Skin of body (tissue), 1 donor: ENCODE measurements at regions not wholly inside any gene's neighbourhood (a gene's known extent, or its start where the extent isn't known, plus 50 kb on each side); places are given as distances from the start of the nearest gene placed in this dataset.
A peak's percentile ranks its signal among the peaks of the same experiment; 100 is the strongest.
"Not testable (repeated sequence)": the region's sequence is repeated elsewhere in the genome, so short reads cannot be mapped to it uniquely, and the experiment has no call there.

Experiments used
- DNase-seq: peaks from one replicate; lab custom pipeline; 2025; lab: John Stamatoyannopoulos, UW

GRCh38 chr5:82758881-82759280 is 318.3 kb downstream of the TMEM167A start:
- no peak for DNase-seq

- no peak for DNase-seq
Observed at GRCh38 chr5:82754759-82755158, 322.4 kb downstream of the TMEM167A start.

- DNase-seq: no peak
Observed at GRCh38 chr5:82754036-82754746, 323.0 kb downstream of the TMEM167A start.

- DNase-seq: no peak
Observed at GRCh38 chr5:82753374-82753773, 323.8 kb downstream of the TMEM167A start.

GRCh38 chr5:82749461-82749820 is 327.8 kb downstream of the TMEM167A start:
- DNase-seq: no peak

GRCh38 chr5:82748688-82749460 is 328.3 kb downstream of the TMEM167A start:
- DNase-seq: peak; percentile 63

GRCh38 chr5:82747986-82748385 is 329.2 kb downstream of the TMEM167A start:
- DNase-seq: no peak

GRCh38 chr5:82745016-82745415 is 332.2 kb downstream of the TMEM167A start:
- DNase-seq: no peak

- no peak for DNase-seq
Observed at GRCh38 chr5:82738681-82739269, 338.4 kb downstream of the TMEM167A start.

GRCh38 chr5:82735160-82735789 is 341.9 kb downstream of the TMEM167A start:
- DNase-seq: no peak

GRCh38 chr5:82734347-82734746 is 342.8 kb downstream of the TMEM167A start:
- peak; percentile 45 for DNase-seq

- no peak for DNase-seq
Observed at GRCh38 chr5:82730913-82731312, 346.3 kb downstream of the TMEM167A start.

- DNase-seq: no peak
Observed at GRCh38 chr5:82728926-82729702, 348.1 kb downstream of the TMEM167A start.

- DNase-seq: no peak
Observed at GRCh38 chr5:82723168-82723567, 354.0 kb downstream of the TMEM167A start.

- DNase-seq: no peak
Observed at GRCh38 chr5:82721087-82721410, 356.1 kb downstream of the TMEM167A start.

- DNase-seq: no peak
Observed at GRCh38 chr5:82720213-82721086, 356.7 kb downstream of the TMEM167A start.

- DNase-seq: peak; percentile 20
Observed at GRCh38 chr5:82719368-82719767, 357.8 kb downstream of the TMEM167A start.

GRCh38 chr5:82717738-82718137 is 359.5 kb downstream of the TMEM167A start:
- DNase-seq: no peak

GRCh38 chr5:82714732-82715131 is 362.5 kb downstream of the TMEM167A start:
- not testable (repeated sequence) for DNase-seq

GRCh38 chr5:82713811-82714210 is 363.4 kb downstream of the TMEM167A start:
- DNase-seq: no peak
